Endothelial cell of umbilical vein (primary cell): ENCODE measurements at regions not wholly inside any gene's neighbourhood (a gene's known extent, or its start where the extent isn't known, plus 50 kb on each side); places are given as distances from the start of the nearest gene placed in this dataset.

ENCODE experiments used
- CTCF ChIP-seq, 2 donors: IDR thresholded peaks; 1 replicate in 1 of 2; 2 replicates in 1 of 2; pipeline ENCODE4 v1.5.1; 2011; ENCODE audit warnings: low read length in 2 of 2, mild to moderate bottlenecking in 2 of 2, moderate library complexity in 2 of 2, control low read depth in 1 of 2, inconsistent platforms in 1 of 2, low read depth in 1 of 2; ENCODE audit not compliant: insufficient read depth in 1 of 2; ENCODE audit errors: extremely low read depth in 1 of 2
- EZH2 ChIP-seq: IDR thresholded peaks from 2 replicates; pipeline ENCODE4 v1.6.1; 2012; ENCODE audit warnings: borderline replicate concordance, low read depth, mild to moderate bottlenecking, moderate library complexity, low read length, inconsistent platforms; ENCODE audit not compliant: severe bottlenecking
- FOS ChIP-seq: IDR thresholded peaks from 2 replicates; pipeline ENCODE4 v1.6.1; 2011; ENCODE audit warnings: mild to moderate bottlenecking, low read length, moderate library complexity, borderline replicate concordance; ENCODE audit not compliant: insufficient read depth
- GATA2 ChIP-seq: IDR thresholded peaks from 2 replicates; pipeline ENCODE4 v1.7.0; 2011; ENCODE audit warnings: low read depth, mild to moderate bottlenecking, moderate library complexity, mixed read lengths, low read length; ENCODE audit not compliant: insufficient read length, insufficient read depth
- MAX ChIP-seq: IDR thresholded peaks from 2 replicates; pipeline ENCODE4 v1.6.1; 2011; ENCODE audit not compliant: insufficient read depth, insufficient read length
- MYC ChIP-seq: IDR thresholded peaks from one replicate; pipeline ENCODE4 v1.6.1; 2011; ENCODE audit warnings: mild to moderate bottlenecking, low read depth, low read length
- POLR2A ChIP-seq: IDR thresholded peaks from 2 replicates; pipeline ENCODE4 v1.6.1; 2012; ENCODE audit warnings: low read depth, mild to moderate bottlenecking, control low read depth, low read length

DNA sequence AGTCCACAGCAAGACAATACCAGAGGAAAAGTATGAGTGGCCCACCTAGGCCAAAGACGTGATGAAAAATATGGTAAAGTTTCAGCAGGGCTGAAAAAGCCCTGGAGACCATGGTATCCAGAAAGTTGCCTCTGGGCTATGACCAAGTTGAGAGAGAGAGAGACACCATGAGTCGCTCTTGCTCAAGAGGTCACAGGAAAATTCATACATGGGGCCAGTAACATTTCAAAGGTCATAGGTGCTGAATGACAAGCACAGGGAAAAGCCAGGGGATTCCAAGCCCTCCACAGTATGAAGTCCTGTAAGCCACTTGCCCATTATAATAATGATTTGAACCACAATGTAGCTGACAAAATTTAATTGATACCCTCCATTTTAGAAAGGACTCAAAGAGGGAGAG, 657.7 kb upstream of the CITED2 start:
- TF ChIP-seq POLR2A (no peak), CTCF (IDR thresholded peaks at IDR 0.05; ENCODE audit: extremely low read depth in 1 of 2, insufficient read depth in 1 of 2, low read depth in 1 of 2, low read length in 2 of 2) (no peak), MAX (no peak), GATA2 (no peak), FOS (no peak), MYC (no peak), EZH2 (no peak)
